Neural cell (in vitro differentiated cells): ENCODE measurements at regions not wholly inside any gene's neighbourhood (a gene's known extent, or its start where the extent isn't known, plus 50 kb on each side); places are given as distances from the start of the nearest gene placed in this dataset.

ENCODE experiments used
- H2AFZ ChIP-seq: fragments of 200-600, 300-800 bp; sonication (generic), shearing (Covaris generic); 2 replicates; pipeline ENCODE4 v1.6.0; 2014; ENCODE audit warnings: low read depth, mild to moderate bottlenecking, antibody characterized with exemption, low read length, moderate library complexity
- H3F3A ChIP-seq: fragments of 200-600 bp; shearing (Covaris generic); 2 replicates; pipeline ENCODE4 v1.6.1; 2016; ENCODE audit warnings: mild to moderate bottlenecking, moderate library complexity, mixed read lengths, antibody characterized with exemption, low read length; ENCODE audit not compliant: insufficient read depth, poor library complexity, severe bottlenecking
- H3K27ac ChIP-seq: fragments of 200-600, 300-800 bp; sonication (generic), shearing (Covaris generic); 2 replicates; pipeline ENCODE4 v1.5.1; 2014; ENCODE audit warnings: mild to moderate bottlenecking, low read length, moderate library complexity
- H3K27me3 ChIP-seq: fragments of 300-800, 200-600 bp; sonication (generic), shearing (Covaris generic); 2 replicates; pipeline ENCODE4 v1.6.0; 2014; ENCODE audit warnings: mild to moderate bottlenecking, low read depth, low read length, moderate library complexity; ENCODE audit not compliant: insufficient read depth
- H3K36me3 ChIP-seq: fragments of 300-800, 200-600 bp; sonication (generic), shearing (Covaris generic); 2 replicates; pipeline ENCODE4 v1.5.1; 2014; ENCODE audit warnings: mild to moderate bottlenecking, antibody characterized with exemption, low read length, moderate library complexity; ENCODE audit not compliant: insufficient read depth
- H3K4me2 ChIP-seq: fragments of 300-800, 200-600 bp; sonication (generic), shearing (Covaris generic); 2 replicates; pipeline ENCODE4 v1.6.0; 2014; ENCODE audit warnings: mild to moderate bottlenecking, low read length
- H3K4me3 ChIP-seq: fragments of 300-800, 200-600 bp; sonication (generic), shearing (Covaris generic); 2 replicates; pipeline ENCODE4 v1.5.1; 2014; ENCODE audit warnings: mild to moderate bottlenecking, low read length, moderate library complexity
- H3K79me2 ChIP-seq: fragments of 200-600 bp; shearing (Covaris generic); replicated peaks from 2 replicates; pipeline ENCODE4 v1.6.0; 2014; ENCODE audit warnings: mild to moderate bottlenecking, low read length, moderate library complexity; ENCODE audit not compliant: insufficient read depth
- H3K9ac ChIP-seq: fragments of 300-800, 200-600 bp; sonication (generic), shearing (Covaris generic); 2 replicates; pipeline ENCODE4 v1.6.1; 2016; ENCODE audit warnings: mild to moderate bottlenecking, low read length, mixed read lengths
- H3K9me2 ChIP-seq: fragments of 200-600 bp; shearing (Covaris generic); 2 replicates; pipeline ENCODE4 v1.6.1; 2016; ENCODE audit warnings: mild to moderate bottlenecking, low read length, mixed read lengths; ENCODE audit not compliant: insufficient read depth
- H3K9me3 ChIP-seq: fragments of 200-600, 300-800 bp; sonication (generic), shearing (Covaris generic); 2 replicates; pipeline ENCODE4 v1.6.1; 2016; ENCODE audit warnings: mild to moderate bottlenecking, mixed run types, low read length, moderate library complexity, mixed read lengths
- H4K20me1 ChIP-seq: fragments of 200-600 bp; shearing (Covaris generic); 2 replicates; pipeline ENCODE4 v1.6.1; 2016; ENCODE audit warnings: mild to moderate bottlenecking, mixed run types; ENCODE audit not compliant: insufficient read depth
- EP300 ChIP-seq: fragments of 450-650 bp; conservative IDR thresholded peaks from 2 replicates; pipeline ENCODE4 v1.6.1; 2014; ENCODE audit warnings: antibody characterized with exemption, mild to moderate bottlenecking, moderate library complexity; ENCODE audit not compliant: poor library complexity, severe bottlenecking
- EZH2 ChIP-seq: fragments of 200-600, 300-800 bp; shearing (Covaris generic), sonication (generic); IDR thresholded peaks from 2 replicates; pipeline ENCODE4 v1.6.1; 2014; ENCODE audit warnings: antibody characterized with exemption, low read length, borderline replicate concordance, mild to moderate bottlenecking; ENCODE audit not compliant: insufficient read depth, poor library complexity, severe bottlenecking
- MXI1 ChIP-seq: fragments of 450-650 bp; conservative IDR thresholded peaks from 2 replicates; pipeline ENCODE4 v1.6.1; 2014; ENCODE audit warnings: antibody characterized with exemption, mild to moderate bottlenecking; ENCODE audit not compliant: poor library complexity, severe bottlenecking
- POLR2AphosphoS5 ChIP-seq: IDR thresholded peaks from 2 replicates; pipeline ENCODE4 v1.6.1; 2012
- RAD21 ChIP-seq: fragments of 450-650 bp; conservative IDR thresholded peaks from 2 replicates; pipeline ENCODE4 v1.6.1; 2014; ENCODE audit warnings: antibody characterized with exemption, mild to moderate bottlenecking, moderate library complexity
- SMC3 ChIP-seq: fragments of 450-650 bp; conservative IDR thresholded peaks from 2 replicates; pipeline ENCODE4 v1.6.1; 2014; ENCODE audit warnings: antibody characterized with exemption, mild to moderate bottlenecking, moderate library complexity; ENCODE audit not compliant: poor library complexity
- TAF1 ChIP-seq: IDR thresholded peaks from 2 replicates; pipeline ENCODE4 v1.6.1; 2012; ENCODE audit warnings: low read depth
- TF ChIP-seq, protein P1 (sequence below): IDR thresholded peaks from 2 replicates; pipeline ENCODE4 v1.6.1; 2012; ENCODE audit warnings: borderline replicate concordance
- TF ChIP-seq, protein P2 (sequence below): fragments of 450-650 bp; IDR thresholded peaks from 2 replicates; pipeline ENCODE4 v1.5.1; 2014; ENCODE audit warnings: antibody characterized with exemption, mild to moderate bottlenecking, moderate library complexity; ENCODE audit not compliant: poor library complexity, severe bottlenecking

DNA sequence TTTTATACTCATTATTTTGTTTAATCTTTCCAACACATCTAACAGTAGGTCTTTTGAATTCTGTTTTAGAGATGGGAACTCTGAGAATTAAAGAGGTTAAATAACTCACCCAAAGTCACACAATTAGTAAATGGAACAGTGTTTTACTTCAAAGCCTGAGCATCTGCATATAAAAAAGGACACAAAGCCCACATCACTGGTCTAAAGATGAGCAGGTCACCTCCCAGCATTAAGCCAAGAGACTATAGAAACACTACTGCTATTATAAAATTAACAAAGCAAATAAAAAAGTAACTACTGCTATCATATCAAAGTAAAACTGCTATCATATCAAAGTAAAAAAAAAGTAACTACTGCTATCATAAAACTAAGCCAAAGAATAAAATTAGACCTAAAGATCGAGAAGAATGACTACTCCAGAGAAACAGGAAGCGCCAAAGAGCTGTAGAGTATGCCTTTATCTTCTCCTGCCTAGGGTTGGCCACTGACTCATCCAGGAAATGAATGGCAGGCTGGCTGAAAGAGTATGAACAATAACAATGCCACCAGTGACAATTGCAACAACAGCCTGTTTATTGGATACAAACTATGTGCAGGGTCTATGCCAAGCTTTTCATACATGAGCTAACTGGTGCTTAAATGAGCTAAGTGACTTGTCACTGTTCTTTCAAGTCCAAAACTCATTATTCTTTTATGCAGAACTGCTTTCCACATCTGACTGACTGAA, 1153.0 kb upstream of the TENM4 start:
- no peak overlapping the region for H3K9ac ChIP-seq
- no peak overlapping the region for H3K4me2 ChIP-seq

DNA sequence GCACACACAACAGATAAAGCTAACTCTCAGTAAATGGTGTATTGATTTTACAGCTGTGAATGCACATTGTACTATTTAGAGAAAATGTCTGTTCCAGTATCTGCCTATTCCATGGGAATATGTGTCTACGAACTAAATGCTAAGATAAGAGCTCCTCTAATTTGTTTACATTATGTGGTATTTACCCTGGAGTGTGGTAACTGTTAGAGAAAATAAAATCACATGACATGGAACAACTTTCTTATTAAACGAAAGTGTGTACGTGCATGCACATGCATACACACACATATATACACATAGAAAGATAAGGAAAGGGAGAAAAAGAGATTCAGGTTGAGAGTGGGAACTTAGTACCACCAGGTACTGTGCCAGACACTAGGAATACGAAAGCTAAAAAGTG, 1151.7 kb upstream of the TENM4 start:
- Histone ChIP-seq H3K9me3 (no peaks in the 10 kb centered on the region), H3K4me3 (no peak overlapping the region), H3K36me3 (no peaks in the 10 kb centered on the region), H3K4me2 (no peak overlapping the region), H3K79me2 (no peaks in the 10 kb centered on the region), H3F3A (no peaks in the 10 kb centered on the region), H3K9ac (no peak overlapping the region), H2AFZ (no peak overlapping the region), H3K27me3 (no peaks in the 10 kb centered on the region), H3K27ac (no peak overlapping the region), H4K20me1 (no peaks in the 10 kb centered on the region), H3K9me2 (no peaks in the 10 kb centered on the region)
- TF ChIP-seq, protein P1, sequence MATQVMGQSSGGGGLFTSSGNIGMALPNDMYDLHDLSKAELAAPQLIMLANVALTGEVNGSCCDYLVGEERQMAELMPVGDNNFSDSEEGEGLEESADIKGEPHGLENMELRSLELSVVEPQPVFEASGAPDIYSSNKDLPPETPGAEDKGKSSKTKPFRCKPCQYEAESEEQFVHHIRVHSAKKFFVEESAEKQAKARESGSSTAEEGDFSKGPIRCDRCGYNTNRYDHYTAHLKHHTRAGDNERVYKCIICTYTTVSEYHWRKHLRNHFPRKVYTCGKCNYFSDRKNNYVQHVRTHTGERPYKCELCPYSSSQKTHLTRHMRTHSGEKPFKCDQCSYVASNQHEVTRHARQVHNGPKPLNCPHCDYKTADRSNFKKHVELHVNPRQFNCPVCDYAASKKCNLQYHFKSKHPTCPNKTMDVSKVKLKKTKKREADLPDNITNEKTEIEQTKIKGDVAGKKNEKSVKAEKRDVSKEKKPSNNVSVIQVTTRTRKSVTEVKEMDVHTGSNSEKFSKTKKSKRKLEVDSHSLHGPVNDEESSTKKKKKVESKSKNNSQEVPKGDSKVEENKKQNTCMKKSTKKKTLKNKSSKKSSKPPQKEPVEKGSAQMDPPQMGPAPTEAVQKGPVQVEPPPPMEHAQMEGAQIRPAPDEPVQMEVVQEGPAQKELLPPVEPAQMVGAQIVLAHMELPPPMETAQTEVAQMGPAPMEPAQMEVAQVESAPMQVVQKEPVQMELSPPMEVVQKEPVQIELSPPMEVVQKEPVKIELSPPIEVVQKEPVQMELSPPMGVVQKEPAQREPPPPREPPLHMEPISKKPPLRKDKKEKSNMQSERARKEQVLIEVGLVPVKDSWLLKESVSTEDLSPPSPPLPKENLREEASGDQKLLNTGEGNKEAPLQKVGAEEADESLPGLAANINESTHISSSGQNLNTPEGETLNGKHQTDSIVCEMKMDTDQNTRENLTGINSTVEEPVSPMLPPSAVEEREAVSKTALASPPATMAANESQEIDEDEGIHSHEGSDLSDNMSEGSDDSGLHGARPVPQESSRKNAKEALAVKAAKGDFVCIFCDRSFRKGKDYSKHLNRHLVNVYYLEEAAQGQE, result no peak
- TF ChIP-seq TAF1 (no peak), POLR2AphosphoS5 (no peak), RAD21 (no peak), EP300 (no peak), EZH2 (no peak), MXI1 (no peak), SMC3 (no peak)
- TF ChIP-seq, protein P2, sequence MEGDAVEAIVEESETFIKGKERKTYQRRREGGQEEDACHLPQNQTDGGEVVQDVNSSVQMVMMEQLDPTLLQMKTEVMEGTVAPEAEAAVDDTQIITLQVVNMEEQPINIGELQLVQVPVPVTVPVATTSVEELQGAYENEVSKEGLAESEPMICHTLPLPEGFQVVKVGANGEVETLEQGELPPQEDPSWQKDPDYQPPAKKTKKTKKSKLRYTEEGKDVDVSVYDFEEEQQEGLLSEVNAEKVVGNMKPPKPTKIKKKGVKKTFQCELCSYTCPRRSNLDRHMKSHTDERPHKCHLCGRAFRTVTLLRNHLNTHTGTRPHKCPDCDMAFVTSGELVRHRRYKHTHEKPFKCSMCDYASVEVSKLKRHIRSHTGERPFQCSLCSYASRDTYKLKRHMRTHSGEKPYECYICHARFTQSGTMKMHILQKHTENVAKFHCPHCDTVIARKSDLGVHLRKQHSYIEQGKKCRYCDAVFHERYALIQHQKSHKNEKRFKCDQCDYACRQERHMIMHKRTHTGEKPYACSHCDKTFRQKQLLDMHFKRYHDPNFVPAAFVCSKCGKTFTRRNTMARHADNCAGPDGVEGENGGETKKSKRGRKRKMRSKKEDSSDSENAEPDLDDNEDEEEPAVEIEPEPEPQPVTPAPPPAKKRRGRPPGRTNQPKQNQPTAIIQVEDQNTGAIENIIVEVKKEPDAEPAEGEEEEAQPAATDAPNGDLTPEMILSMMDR, result no peak

More for the DNA sequence above, 1153.0 kb upstream of the TENM4 start:
- no peaks in the 10 kb centered on the region for H3K79me2 ChIP-seq
- no peak for TF ChIP-seq EP300
- no peak for TF ChIP-seq EZH2
- TF ChIP-seq, protein P2, result no peak
- no peak for TF ChIP-seq TAF1
- TF ChIP-seq RAD21, result no peak
- TF ChIP-seq MXI1, result no peak
- no peak for TF ChIP-seq SMC3
- TF ChIP-seq POLR2AphosphoS5, result no peak
- TF ChIP-seq, protein P1, result no peak
- no peaks in the 10 kb centered on the region for H3F3A ChIP-seq
- no peaks in the 10 kb centered on the region for H3K27me3 ChIP-seq
- no peak overlapping the region for H3K4me3 ChIP-seq
- no peak overlapping the region for H2AFZ ChIP-seq
- no peaks in the 10 kb centered on the region for H3K9me3 ChIP-seq
- H3K36me3 ChIP-seq, result no peaks in the 10 kb centered on the region
- no peak overlapping the region for H3K27ac ChIP-seq
- H3K9me2 ChIP-seq, result no peaks in the 10 kb centered on the region
- H4K20me1 ChIP-seq, result no peaks in the 10 kb centered on the region
